GM03348 (cell line): ENCODE measurements at regions not wholly inside any gene's neighbourhood (a gene's known extent, or its start where the extent isn't known, plus 50 kb on each side); places are given as distances from the start of the nearest gene placed in this dataset.

Experiments used
- DNase-seq: peaks from one replicate; pipeline ENCODE4 v3.0.0; 2012; ENCODE audit warnings: low spot score

DNA sequence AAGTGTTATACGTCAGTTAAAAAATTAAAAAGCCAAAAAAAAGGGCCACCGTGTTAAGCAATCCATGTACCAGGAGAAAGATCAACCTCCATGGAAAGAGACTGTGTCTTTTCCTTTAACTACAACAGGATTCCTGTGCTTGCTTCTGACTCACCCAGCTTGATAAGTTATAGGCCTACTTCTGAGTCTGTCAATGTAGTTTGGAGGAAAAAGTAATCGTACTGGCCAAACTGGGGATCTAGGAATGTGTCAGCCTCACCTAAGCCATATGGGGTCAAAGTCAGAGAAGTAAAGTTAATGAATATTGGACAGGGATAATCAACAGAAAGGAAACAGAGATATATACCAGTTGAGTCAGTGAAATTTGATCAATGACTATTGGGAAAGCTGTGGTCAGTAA, 470.8 kb upstream of the SLIT2 start:
- no peak for DNase-seq

DNA sequence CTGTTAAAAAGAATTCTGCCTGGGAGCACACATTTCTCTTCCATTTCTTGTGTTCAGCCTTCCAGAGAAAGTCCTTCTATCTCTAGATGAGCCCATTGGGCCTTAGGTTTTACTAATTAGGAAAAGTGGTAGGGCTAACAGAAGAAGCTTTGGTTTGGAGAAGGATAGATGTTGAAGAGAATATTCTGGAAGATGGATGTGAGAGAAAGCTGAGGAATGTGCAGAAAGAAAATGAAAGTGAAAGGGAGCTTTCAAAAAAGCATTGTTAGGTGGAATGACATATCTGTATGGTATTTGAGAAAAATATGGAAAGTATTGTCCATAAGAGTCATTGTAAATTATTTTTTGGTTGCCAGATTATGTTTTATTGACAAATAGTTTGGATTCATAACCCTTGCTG, 474.8 kb upstream of the SLIT2 start:
- DNase-seq = peak; percentile 41

DNA sequence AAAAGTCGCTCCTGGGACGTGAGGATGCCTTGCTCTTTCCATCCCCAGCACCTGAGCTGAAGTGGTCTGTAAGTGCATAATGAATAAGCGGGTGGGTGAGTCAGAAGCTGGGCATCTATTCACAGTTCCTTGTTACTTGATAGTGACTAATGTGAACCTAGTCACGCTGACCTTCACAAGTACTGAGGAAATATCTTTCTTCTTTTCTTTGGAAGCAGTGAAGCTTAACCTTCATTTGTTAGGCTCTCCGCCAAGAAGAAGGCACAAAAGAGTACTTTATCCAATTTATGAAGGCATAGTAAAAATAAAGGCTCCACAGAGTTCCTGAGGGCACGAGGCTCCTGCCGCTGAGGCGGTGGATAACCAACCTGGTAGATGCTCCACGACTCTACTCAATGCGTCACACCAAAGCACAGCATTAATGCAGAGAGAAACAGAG, 475.7 kb upstream of the SLIT2 start:
- DNase-seq = peak; percentile 52

DNA sequence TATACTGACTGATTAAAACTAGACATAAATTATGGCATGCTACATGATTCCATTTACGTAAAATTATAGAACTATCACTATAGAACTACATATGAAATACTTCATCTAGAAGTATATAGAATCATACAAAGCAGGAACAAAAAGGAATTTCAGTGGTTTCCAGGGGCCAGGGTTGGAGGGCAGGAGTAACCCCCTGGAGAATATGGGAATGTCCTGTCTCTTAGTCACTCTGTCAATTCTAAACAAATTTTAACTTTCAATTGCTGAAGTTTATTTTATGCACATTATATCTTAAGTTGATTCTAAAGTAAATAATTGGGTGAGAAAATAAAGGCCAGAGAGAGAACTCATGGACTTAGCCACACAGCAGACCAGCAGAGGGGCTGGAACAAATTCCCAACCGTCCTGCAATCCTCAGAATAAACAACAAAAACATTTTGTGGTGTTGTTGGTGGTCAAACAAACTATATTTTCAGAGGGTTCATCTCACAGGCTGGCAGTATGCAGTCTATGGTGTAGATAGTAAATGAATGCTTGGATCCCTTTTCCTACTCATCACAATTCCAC, 476.9 kb upstream of the SLIT2 start:
- no peak for DNase-seq

DNA sequence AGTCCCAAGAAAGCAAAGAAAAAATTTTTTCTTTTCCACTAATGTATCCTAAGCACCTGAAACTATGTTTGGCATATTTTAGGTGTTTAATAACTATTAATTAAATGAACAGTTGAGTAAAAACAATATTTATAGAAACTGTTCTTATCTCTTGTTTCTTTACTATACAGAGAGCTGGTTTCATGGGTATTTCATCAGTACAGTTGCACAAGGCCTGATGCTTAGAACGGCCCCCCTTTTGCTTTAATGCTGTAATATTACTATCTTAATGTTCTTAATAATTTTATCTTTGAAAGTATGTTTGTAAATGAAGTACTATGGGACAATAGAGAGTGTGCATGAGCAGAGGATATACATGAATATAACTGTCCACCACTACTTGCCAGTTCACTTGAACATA, 479.1 kb upstream of the SLIT2 start:
- no peak for DNase-seq

DNA sequence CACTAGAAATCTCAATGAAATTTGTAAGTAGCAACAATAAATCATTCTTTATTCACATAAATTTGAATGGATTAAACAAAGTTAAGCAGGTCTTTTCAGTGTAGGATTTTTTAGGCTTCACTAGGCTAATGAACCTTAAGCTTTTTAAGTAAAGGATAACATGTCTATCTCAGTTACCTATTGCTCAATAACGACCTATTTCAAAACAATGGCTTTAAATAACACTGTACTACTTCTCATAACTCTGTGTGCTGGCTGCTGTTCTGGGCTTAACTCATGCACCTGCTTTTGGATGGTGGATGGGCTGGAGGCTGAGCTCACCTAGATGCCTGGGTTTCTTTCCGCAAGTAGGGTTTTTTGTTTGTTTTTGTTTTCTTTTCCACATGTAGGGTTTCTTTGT, 495.0 kb upstream of the SLIT2 start:
- DNase-seq = no peak

DNA sequence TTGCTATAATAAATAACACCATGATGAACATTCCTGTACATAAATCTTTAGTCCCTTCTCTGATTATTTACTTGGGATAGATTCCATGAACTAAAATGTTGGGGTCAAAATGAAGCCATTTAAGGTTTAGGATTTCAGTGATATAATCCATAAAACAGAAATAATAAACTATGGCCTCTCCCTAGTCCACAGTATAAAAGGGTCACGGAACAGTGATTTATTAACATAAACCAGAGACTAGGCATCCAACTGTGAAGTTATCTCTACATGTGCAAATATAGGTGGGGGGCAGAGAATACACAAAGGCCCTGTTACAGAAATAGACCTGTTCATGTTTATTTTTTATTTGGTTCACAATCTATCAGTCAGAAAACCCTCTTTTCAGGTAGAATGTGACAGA, 499.1 kb upstream of the SLIT2 start:
- no peak for DNase-seq

DNA sequence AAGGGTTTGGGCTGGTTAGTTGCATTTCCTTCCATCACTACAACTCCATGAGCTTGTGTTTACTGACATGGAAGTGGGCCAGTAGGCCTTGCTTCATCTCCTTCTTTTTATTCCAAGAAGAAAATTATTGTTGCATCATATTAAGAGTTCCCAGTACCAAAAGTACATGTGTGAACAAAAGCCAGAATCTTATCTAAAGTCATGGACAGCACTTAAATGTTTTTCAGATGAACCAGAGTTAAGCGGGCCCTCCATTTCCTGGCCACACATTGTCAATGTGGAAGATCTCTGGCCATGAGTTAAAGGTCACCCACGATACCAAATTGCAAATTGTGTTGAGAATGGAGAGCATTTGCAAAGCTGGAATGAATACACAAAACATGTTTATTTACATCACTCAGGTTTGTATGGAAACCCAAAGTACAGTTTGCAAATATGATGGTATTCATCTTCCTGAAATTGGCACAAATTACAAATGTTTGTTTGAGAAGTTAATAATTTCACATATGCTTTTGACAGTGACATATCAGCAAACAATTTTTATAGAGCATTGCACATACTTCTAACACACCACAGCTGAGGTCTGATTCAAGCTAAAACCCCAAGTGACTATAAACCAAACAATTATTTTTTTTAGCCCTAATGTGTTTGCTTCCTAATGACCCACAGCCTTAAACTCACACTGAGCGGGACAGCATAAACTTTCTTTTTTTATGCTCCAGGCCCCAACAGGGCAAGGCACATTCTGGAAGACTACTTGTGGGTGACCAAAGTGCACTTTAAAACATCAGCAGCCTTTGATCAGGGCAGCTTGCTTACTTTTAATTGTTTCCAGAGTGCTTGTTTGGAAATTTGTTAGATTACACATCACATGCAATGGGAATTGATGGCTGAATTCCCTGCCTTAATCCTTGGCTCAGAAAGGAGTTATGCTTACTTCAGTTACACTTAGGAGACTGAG, 502.9 kb upstream of the SLIT2 start:
- peak; percentile 54 for DNase-seq

DNA sequence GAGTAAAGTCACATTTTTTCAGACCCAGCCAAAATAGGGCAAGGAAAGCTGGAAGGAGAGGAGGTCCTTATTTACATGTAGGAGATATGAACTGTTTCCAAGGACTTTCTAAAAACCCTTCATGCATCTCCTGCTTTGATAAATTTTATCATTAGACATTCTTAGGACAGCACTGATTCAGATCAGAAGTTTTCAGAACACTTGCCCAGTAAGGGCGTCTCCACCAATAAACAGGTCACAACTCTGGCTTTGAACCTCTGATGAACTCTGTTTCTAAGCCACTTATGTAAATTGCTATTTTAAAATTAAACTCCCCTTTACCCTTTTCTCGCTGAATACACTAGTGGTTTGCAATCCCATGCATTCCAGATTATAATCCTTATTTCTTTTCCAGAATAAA, 505.3 kb upstream of the SLIT2 start:
- DNase-seq = no peak

DNA sequence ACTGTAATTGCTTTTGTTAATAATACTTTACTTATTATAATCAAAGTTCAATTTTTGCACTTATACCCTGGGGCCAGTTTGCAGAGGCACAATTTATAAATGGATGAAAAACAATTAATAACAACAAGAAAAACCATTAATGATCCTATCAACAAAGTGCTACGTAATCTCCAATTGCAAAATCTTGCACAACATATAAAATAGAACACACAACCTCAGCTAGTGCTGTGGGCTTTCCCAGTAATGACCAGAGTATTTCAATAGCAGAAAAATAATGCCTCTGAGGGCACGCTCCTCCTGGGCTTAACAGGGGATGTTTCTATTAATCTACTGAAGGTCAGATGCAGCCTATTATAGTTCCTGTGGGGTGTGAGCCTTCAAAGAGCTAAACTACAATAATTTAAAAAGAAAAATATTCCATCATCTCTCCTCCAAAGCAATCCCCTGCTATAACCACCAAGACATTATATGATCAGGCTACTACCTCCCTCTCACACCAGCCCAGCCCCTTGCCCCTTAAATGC, 508.5 kb upstream of the SLIT2 start:
- no peak for DNase-seq

DNA sequence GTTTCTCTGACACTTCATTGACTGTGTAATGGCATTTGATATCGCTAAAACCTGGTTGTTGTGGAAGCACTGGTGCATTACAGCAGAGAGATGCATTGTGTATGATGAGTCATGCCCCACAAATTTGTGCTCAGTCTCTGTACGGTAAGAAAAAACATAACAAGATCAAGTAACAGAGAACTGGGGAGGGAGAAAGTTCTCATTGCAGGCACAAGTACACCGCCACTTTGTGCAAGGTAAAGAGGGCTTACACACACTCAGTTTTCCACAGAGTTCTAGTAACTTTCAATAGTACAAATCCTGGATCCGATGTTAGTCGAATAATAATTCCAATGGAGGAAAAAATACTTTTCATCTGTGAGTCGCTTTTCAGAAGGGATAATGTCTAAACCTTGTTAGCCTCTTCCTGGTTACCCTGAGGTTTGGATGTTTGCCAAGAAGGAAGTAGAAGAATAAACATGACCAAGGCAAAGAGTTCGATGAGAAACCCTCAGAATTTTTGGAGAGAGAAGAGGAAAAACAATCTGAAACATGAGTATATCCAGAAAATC, 512.5 kb upstream of the SLIT2 start:
- peak; percentile 19 for DNase-seq

DNA sequence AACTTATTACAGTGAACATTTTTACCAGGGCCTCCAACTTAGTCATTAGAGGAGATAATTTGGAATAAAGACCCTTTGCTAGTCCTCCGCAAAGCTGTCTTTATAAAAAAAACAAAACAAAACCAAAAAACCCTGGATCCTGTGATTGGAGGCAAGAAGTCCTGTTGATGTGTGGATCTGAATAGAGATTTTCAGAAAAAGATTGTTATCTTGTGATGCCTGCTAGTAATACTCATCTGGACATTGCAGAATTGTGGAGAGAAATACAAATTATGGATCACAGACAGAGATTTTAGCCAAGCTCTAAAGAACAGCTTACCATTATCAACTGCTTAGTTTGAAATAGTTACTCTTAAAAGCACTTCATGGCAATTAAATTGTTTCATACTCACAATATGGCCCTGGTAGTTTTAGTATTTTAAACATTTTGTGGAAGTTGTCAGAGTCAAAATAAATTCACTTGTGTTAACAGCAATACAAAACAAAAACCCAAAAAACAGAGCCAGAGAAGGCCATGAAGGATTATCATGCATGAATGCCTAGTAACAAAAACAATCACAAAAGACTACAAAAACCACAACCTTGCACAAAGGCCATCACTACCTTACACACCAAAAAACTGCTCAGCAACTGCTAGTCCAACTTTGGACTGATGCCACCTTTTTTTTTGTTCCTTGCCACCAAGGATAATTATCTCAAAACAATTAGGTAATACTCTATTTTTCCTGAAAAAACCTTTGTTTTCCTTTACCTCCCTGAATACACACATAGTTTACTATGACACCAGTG, 514.5 kb upstream of the SLIT2 start:
- no peak for DNase-seq

DNA sequence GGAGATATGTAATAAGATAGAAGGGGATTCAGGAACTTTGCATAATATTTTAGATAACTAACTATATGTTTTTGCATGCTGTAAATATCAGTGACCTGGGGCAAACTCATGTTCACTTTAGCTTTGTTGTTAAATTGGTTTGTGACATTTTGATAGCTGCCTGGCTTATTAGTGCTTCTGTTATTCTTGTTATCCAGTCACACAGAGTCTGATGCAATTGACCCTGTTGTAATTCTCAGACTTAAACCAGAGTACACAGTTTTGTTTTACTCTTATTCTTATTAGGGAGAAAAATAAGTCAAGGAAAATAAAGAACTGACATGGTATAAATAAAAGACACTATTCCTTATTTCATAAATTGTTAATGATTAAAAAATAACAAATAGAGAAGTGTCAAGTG, 516.7 kb upstream of the SLIT2 start:
- peak; percentile 36 for DNase-seq

DNA sequence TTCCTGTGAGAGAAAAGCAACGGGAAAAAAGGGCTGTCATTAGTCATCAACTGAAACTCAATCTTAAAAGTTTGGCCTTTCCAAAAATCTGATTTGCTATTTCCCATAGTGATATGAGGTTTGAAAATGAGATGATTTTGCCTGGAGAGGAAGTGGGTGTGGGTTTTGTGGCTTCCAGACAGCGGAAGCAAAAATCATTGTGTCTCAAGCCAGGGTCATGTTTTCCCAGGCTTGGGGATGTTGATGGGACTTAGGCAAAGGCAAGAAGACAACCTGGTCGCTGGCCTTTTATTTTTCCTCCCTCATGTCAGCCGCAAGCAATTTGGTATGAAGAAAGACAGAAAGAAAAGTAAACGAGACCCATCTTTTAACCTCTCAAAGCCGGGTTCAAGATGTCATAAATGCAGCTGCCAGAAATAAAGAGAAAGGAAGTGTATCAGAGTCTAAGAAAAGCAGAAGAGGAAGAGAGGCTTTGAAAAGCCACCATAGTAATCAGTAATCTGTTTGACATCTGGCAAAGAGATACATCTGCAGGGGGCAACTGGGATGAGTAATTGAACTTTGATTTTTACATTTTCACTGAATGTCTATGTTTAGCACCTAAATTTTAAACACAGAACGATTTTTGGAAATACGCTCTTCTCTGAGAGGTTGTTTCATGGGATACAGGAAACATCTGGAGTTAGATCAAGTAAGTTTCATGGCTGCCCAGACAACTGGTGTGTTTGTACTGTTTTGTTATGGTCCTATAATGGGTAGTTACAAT, 521.6 kb upstream of the SLIT2 start:
- peak; percentile 3 for DNase-seq

DNA sequence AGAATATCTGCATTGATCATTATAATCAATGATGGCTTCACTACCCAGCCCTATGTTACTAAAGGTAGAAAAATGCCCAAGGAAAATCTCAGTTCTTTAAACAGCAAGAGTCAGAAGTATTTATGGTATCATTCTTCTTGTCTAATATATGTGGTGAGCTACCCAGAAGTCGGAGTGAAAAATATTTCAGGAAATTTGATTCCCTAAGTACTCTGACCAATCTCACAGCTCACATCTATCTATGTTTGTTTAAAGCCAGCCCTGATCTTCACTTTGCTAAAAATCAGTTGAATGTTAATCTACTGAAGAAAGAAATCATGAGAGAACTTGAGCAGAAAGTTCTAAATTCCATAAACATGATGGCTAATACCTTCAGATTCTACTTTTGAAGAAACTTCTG, 522.9 kb upstream of the SLIT2 start:
- no peak for DNase-seq

DNA sequence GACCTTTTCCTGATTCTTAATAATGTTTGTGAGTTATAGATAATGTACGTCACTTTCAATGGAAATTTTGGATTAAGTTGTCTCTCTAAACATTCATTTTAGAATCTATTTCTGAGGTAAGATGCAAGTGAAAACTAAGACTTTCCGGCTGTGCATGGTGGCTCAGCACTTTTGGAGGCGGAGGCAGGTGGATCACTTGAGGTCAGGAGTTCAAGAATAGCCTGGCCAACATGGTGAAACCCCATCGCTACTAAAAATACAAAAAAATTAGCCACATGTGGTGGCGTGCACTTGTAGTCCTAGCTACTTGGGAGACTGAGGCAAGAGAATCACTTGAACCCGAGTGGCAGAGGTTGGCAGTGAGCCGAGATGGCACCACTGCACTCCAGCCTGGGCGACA, 524.6 kb upstream of the SLIT2 start:
- DNase-seq = no peak

DNA sequence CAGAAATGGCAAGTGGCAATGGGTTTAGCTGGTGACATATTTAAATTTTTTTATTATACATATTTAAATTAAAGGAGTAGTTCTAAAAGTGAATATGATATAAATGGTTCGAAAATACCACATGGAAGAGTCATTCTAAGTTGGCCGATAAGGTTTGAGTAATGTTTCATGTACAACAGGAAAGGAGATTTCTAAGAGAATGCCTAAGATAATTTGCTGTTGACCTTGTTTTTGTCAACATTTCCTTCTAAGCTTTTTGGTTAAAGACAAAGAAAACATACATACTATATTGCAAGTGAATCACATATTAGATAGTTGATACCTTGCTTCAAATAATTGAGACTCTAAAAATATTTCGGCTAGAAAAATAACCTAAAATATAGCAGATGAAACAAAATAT, 526.6 kb upstream of the SLIT2 start:
- no peak for DNase-seq

DNA sequence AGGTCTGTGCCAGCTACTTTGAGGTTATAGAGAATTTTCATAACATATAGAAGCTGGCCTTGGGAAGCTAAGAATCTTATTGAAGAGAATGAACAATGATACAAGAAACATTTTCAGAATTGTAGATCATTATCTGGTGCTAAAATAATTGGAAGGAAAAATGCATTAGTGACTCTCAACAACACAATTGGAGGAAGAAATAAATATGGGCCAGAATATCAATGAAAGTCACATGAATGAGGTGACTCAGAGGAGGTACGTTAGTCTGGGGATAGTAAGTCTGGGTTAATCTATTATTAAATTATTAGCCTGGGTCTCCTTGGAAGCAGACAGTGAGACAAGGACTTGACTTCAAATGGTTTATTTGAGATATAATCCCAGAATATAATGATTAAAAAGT, 529.3 kb upstream of the SLIT2 start:
- DNase-seq = no peak

DNA sequence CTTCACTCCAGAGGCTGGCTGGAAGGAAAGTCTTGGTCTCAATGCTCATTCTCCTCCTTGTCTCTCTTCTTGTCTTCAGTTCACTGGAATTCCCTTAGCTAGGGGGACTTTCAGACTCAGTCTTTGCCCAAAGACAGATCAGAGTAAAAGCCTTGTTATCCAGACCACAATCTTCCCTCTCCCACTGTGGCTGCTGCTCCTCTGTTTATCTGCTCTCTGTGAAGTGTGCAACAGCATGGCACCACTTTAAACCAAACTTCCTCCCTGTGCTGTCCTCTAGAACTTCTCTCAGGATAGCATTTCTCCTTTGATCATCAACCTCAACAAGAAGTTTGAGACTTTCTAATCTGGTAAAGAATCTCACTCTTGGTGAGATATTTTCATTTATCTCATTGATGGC, 530.1 kb upstream of the SLIT2 start:
- no peak for DNase-seq

DNA sequence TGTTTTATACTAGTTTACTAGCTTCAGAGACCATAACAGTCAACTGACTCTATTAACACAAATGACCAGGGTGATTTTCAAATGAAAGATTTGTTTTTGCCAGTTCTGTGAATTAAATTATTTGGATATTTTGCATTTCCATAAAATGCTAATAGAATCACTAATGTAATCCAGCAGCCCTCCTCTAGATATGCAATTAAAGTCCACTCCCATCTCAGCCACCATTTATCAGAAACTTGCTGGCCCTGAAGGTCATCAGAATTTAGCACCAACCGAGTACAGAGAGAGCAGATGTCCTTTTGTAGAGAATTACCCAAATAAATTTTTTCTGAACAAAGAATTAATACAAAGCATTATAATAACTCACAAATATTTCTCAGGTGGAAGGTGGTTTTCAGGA, 531.1 kb upstream of the SLIT2 start:
- DNase-seq = no peak

DNA sequence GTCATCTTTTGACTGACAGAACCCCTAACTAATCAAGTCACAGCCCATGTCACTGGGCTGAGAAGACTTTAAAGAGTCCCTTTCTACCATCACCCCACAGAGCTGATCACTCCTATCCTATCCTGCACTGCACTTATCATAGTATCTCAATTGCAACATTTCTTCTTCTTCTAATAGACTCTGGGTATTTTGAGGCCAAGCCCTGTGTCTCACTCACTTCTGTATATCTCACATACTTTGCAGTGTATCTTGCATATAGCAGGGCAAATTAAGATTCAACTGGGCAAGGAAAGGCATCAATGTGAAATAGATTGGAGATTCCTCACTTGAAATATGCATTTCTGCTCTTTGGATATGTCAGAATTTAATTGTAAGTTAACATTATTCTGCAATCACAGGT, 531.5 kb upstream of the SLIT2 start:
- DNase-seq = no peak

DNA sequence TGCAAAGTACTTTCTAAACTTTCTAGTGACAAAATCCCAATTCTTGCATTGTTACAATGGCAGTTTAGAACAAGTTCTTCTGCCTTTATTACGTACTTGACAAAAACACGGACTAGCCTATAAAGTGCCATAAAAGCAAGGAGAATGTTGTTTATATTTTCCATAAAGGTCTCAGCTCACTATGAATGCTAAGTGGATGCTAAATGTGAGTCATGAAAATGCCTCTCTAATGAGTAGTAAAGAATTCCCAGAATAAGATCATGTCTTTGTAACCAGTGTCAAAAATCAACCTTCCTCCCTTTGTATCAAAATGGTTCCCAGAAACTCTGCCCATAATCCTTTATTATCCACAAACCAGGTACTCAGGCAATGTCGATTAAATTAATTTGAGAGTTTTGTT, 539.8 kb upstream of the SLIT2 start:
- DNase-seq = peak; percentile 48
